H9 (cell line): ENCODE measurements at regions not wholly inside any gene's neighbourhood (a gene's known extent, or its start where the extent isn't known, plus 50 kb on each side); places are given as distances from the start of the nearest gene placed in this dataset.

ENCODE experiments used
- DNase-seq: peaks from one replicate; pipeline ENCODE4 v3.0.0-alpha.2; 2017
- H2AFZ ChIP-seq: one replicate; pipeline ENCODE4 v1.6.1; 2013; ENCODE audit warnings: mild to moderate bottlenecking, low read length, control low read depth, moderate library complexity
- H2AK5ac ChIP-seq: 2 replicates; pipeline ENCODE4 v1.6.1; 2013; ENCODE audit warnings: low read length, control low read depth, mixed read lengths; ENCODE audit not compliant: insufficient read length
- H2BK120ac ChIP-seq: one replicate; pipeline ENCODE4 v1.6.1; 2013; ENCODE audit warnings: low read depth, mild to moderate bottlenecking, low read length, control low read depth, inconsistent platforms; ENCODE audit not compliant: poor library complexity, severe bottlenecking
- H2BK12ac ChIP-seq: 2 replicates; pipeline ENCODE4 v1.6.1; 2013; ENCODE audit warnings: low read length, control low read depth, mixed read lengths, low read depth; ENCODE audit not compliant: insufficient read length
- H2BK15ac ChIP-seq: 2 replicates; pipeline ENCODE4 v1.6.1; 2013; ENCODE audit warnings: low read depth, low read length, control low read depth
- H2BK20ac ChIP-seq: one replicate; pipeline ENCODE4 v1.6.1; 2013; ENCODE audit warnings: low read depth, mild to moderate bottlenecking, low read length, control low read depth, inconsistent platforms; ENCODE audit not compliant: poor library complexity, severe bottlenecking
- H2BK5ac ChIP-seq: 2 replicates; pipeline ENCODE4 v1.6.1; 2013; ENCODE audit warnings: low read length, control low read depth, mixed read lengths; ENCODE audit not compliant: insufficient read length
- H3K14ac ChIP-seq: 2 replicates; pipeline ENCODE4 v1.6.1; 2013; ENCODE audit warnings: low read length, control low read depth; ENCODE audit not compliant: insufficient read depth
- H3K18ac ChIP-seq: 2 replicates; pipeline ENCODE4 v1.6.1; 2013; ENCODE audit warnings: low read depth, mild to moderate bottlenecking, mixed read lengths, low read length, control low read depth; ENCODE audit not compliant: insufficient read length
- H3K23ac ChIP-seq: 2 replicates; pipeline ENCODE4 v1.6.1; 2013; ENCODE audit warnings: low read length, control low read depth, mixed read lengths, low read depth; ENCODE audit not compliant: insufficient read length
- H3K23me2 ChIP-seq: 2 replicates; pipeline ENCODE4 v1.6.1; 2013; ENCODE audit warnings: low read depth, mild to moderate bottlenecking, mixed read lengths, low read length, control low read depth; ENCODE audit not compliant: insufficient read length, poor library complexity, severe bottlenecking
- H3K27ac ChIP-seq: 2 replicates; pipeline ENCODE4 v1.5.1; 2013; ENCODE audit warnings: low read length, control low read depth, mixed read lengths, low read depth; ENCODE audit not compliant: insufficient read length
- H3K27me3 ChIP-seq: 2 replicates; pipeline ENCODE4 v1.6.1; 2013; ENCODE audit warnings: low read length, control low read depth, inconsistent platforms; ENCODE audit not compliant: insufficient read depth
- H3K4ac ChIP-seq: 2 replicates; pipeline ENCODE4 v1.6.1; 2013; ENCODE audit warnings: low read depth, mild to moderate bottlenecking, control low read depth, inconsistent platforms, low read length, moderate library complexity
- H3K4me1 ChIP-seq: 2 replicates; pipeline ENCODE4 v1.6.1; 2013; ENCODE audit warnings: low read length, control low read depth, inconsistent platforms; ENCODE audit not compliant: insufficient read depth
- H3K4me2 ChIP-seq: 2 replicates; pipeline ENCODE4 v1.6.1; 2013; ENCODE audit warnings: low read length, control low read depth, mixed read lengths; ENCODE audit not compliant: insufficient read length, insufficient read depth
- H3K56ac ChIP-seq: 2 replicates; pipeline ENCODE4 v1.6.1; 2013; ENCODE audit warnings: low read depth, mild to moderate bottlenecking, mixed read lengths, low read length, control low read depth; ENCODE audit not compliant: insufficient read length
- H3K79me1 ChIP-seq: 2 replicates; pipeline ENCODE4 v1.6.1; 2013; ENCODE audit warnings: low read depth, mild to moderate bottlenecking, moderate library complexity, low read length, control low read depth, inconsistent platforms; ENCODE audit not compliant: insufficient read depth, poor library complexity, severe bottlenecking
- H3K79me2 ChIP-seq: 2 replicates; pipeline ENCODE4 v1.6.1; 2013; ENCODE audit warnings: low read length, control low read depth, inconsistent platforms; ENCODE audit not compliant: insufficient read depth
- H3K9ac ChIP-seq: 2 replicates; pipeline ENCODE4 v1.6.1; 2013; ENCODE audit warnings: low read length, control low read depth, mixed read lengths; ENCODE audit not compliant: insufficient read length; ENCODE audit errors: extremely low read depth
- H3K9me3 ChIP-seq: one replicate; pipeline ENCODE4 v1.6.1; 2013; ENCODE audit warnings: low read depth, low read length, inconsistent platforms; ENCODE audit not compliant: control insufficient read depth
- H3T11ph ChIP-seq: one replicate; pipeline ENCODE4 v1.6.1; 2013; ENCODE audit warnings: mild to moderate bottlenecking, low read length, control low read depth, inconsistent platforms
- H4K20me1 ChIP-seq: one replicate; pipeline ENCODE4 v1.6.1; 2013; ENCODE audit not compliant: control insufficient read depth, insufficient read length, insufficient read depth
- H4K5ac ChIP-seq: 2 replicates; pipeline ENCODE4 v1.6.1; 2013; ENCODE audit warnings: low read depth, mild to moderate bottlenecking, mixed read lengths, low read length, control low read depth; ENCODE audit not compliant: insufficient read length
- H4K8ac ChIP-seq: replicated peaks from 2 replicates; pipeline ENCODE4 v1.6.1; 2013; ENCODE audit warnings: low read length, control low read depth, mixed read lengths, low read depth; ENCODE audit not compliant: insufficient read length
- H4K91ac ChIP-seq: 2 replicates; pipeline ENCODE4 v1.6.1; 2013; ENCODE audit warnings: low read depth, mild to moderate bottlenecking, moderate library complexity, mixed read lengths, low read length, control low read depth; ENCODE audit not compliant: insufficient read length
- H3K27ac Mint-ChIP-seq, 3 experiments: 2 replicates in 2 of 3; 3 replicates in 1 of 3; pipeline ENCODE4 v1.8.0; 2020 to 2021; ENCODE audit warnings: mixed read lengths in 3 of 3, mild to moderate bottlenecking in 1 of 3, moderate library complexity in 1 of 3
- H3K27me3 Mint-ChIP-seq: 2 replicates; pipeline ENCODE4 v1.8.0; 2021; ENCODE audit warnings: low read depth, mild to moderate bottlenecking, moderate library complexity, mixed read lengths
- H3K36me3 Mint-ChIP-seq, 3 experiments: 2 replicates in 2 of 3; 3 replicates in 1 of 3; pipeline ENCODE4 v1.8.0; 2020 to 2021; ENCODE audit warnings: low read depth in 3 of 3, mixed read lengths in 3 of 3; ENCODE audit not compliant: insufficient read depth in 1 of 3
- H3K4me1 Mint-ChIP-seq, 2 experiments: 2 replicates each; pipeline ENCODE4 v1.8.0; 2020; ENCODE audit warnings: mixed read lengths in 2 of 2
- H3K4me3 Mint-ChIP-seq, 2 experiments: 2 replicates in 1 of 2; 3 replicates in 1 of 2; pipeline ENCODE4 v1.8.0; 2020 to 2021; ENCODE audit warnings: mild to moderate bottlenecking in 2 of 2, mixed read lengths in 2 of 2, moderate library complexity in 1 of 2
- H3K9me3 Mint-ChIP-seq, 2 experiments: 2 replicates in 1 of 2; 3 replicates in 1 of 2; pipeline ENCODE4 v1.8.0; 2020; ENCODE audit warnings: mild to moderate bottlenecking in 2 of 2, mixed read lengths in 2 of 2, moderate library complexity in 1 of 2
- WGBS: extraction: QIAGEN DNeasy Blood & Tissue Kit; methylation state at CpG from one replicate; pipeline ENCODE4 v1.1.7; 2013; ENCODE audit warnings: missing lambda C conversion rate, low lambda C conversion rate, mixed read lengths; ENCODE audit not compliant: insufficient read length; ENCODE audit errors: extremely low coverage; 5-methylcytosine and 5-hydroxymethylcytosine counted together
- TF ChIP-seq, protein P1 (sequence below): fragments of 200-600 bp; sonication (generic); conservative IDR thresholded peaks from 3 replicates; pipeline ENCODE4 v1.8.0; 2021; ENCODE audit warnings: antibody characterized with exemption, mild to moderate bottlenecking

DNA sequence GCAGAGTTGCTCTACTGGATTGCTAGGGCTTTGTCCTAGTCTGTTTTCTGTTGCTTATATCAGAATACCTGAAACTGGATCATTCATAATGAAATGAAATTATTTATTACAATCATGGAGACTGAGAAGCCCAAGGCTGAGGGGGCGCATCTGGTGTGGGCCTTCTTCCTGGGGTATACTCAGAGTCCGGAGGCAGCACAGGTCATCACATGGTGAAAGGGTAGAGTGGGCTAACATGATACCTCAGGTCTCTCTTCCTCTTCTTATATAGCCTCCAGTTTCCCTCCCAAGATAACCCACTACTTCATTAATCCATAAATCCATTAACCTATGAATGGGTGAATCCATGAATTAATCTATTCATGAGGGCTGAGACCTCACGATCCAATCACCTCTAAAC lies 667.6 kb upstream of the NCAM2 start:
- Histone ChIP-seq H3K23me2 (no peaks in the 10 kb centered on the region), H3K27ac (no peak overlapping the region), H3K4me1 (no peaks in the 10 kb centered on the region), H3T11ph (no peak overlapping the region), H2AK5ac (no peak overlapping the region), H3K4me2 (no peak overlapping the region), H3K23ac (no peak overlapping the region), H2BK12ac (no peak overlapping the region), H4K20me1 (no peaks in the 10 kb centered on the region), H3K9ac (no peak overlapping the region), H2BK120ac (no peak overlapping the region), H3K79me2 (no peaks in the 10 kb centered on the region), H3K14ac (no peak overlapping the region), H2BK5ac (no peak overlapping the region), H4K8ac (no peak overlapping the region), H3K79me1 (no peaks in the 10 kb centered on the region), H3K56ac (no peak overlapping the region), H3K27me3 (no peaks in the 10 kb centered on the region), H4K91ac (no peak overlapping the region), H3K18ac (no peak overlapping the region), H2BK20ac (no peak overlapping the region), H3K4ac (no peak overlapping the region), H2AFZ (no peak overlapping the region), H4K5ac (no peak overlapping the region), H2BK15ac (no peak overlapping the region), H3K9me3 (no peaks in the 10 kb centered on the region)
- TF ChIP-seq, protein P1, sequence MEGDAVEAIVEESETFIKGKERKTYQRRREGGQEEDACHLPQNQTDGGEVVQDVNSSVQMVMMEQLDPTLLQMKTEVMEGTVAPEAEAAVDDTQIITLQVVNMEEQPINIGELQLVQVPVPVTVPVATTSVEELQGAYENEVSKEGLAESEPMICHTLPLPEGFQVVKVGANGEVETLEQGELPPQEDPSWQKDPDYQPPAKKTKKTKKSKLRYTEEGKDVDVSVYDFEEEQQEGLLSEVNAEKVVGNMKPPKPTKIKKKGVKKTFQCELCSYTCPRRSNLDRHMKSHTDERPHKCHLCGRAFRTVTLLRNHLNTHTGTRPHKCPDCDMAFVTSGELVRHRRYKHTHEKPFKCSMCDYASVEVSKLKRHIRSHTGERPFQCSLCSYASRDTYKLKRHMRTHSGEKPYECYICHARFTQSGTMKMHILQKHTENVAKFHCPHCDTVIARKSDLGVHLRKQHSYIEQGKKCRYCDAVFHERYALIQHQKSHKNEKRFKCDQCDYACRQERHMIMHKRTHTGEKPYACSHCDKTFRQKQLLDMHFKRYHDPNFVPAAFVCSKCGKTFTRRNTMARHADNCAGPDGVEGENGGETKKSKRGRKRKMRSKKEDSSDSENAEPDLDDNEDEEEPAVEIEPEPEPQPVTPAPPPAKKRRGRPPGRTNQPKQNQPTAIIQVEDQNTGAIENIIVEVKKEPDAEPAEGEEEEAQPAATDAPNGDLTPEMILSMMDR: no peak
- peaks cover 5 to 17% (median 6%) of the 10 kb centered on the region in 3 experiments; a peak in 5 of 7 replicates for H3K36me3 Mint-ChIP-seq
- no peaks in the 10 kb centered on the region for H3K4me1 Mint-ChIP-seq
- no peak for DNase-seq
- no peak overlapping the region for H3K27ac Mint-ChIP-seq
- H3K27me3 Mint-ChIP-seq: no peaks in the 10 kb centered on the region
- H3K4me3 Mint-ChIP-seq: no peak overlapping the region
- no CpG with 5 or more reads among the region's 3 CpGs for WGBS
- H3K9me3 Mint-ChIP-seq: peaks cover 10 to 13% of the 10 kb centered on the region in 2 experiments
